Activated CD4-positive, alpha-beta T cell treated with anti-CD3 and anti-CD28 coated beads, Interleukin-2, amount 50 U/mL, for 48 hours (primary cell): ENCODE measurements at regions not wholly inside any gene's neighbourhood (a gene's known extent, or its start where the extent isn't known, plus 50 kb on each side); places are given as distances from the start of the nearest gene placed in this dataset.

Experiments used
- DNase-seq, 2 experiments: peaks; one replicate each; pipeline ENCODE4 v3.0.0-alpha.2; 2020

DNA sequence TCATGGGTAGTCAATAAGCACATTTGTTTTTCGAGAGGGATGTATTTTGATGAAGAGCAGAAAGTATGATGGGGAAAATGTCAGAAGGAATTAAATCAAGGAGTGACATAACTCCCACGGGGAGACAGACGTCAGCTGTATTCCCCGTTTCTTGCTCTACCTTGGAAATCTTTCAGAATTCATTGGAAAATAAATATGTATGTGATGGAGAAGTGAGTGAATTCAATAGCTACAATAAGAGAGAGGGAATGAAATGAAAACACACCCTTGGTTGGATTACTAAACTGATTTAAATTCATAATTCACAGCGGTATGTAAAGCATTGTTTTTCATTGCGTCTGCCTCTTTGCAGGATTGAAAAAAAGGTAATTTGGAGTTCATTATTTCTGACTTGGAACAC lies 209.7 kb upstream of the KLF4 start:
- no peak for DNase-seq

DNA sequence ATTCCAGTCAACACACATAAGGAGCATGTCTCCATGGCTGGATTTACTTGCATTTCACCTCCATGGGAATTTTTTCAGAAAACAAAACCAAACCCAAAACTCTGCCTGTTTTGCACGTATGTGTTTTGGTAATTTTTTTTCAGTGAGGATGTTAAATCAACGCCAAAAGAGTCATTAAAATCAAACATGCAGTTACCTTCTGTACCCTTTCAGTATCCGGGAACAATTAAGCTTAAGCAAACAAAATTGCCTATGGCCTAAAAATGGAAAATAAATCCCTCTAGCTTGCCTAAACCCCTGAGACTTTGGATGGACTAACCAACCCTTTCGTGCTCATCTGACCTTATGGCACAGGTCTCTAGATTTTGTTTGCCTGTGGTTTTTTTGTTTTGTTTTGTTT lies 209.2 kb upstream of the KLF4 start:
- DNase-seq, result no peak

DNA sequence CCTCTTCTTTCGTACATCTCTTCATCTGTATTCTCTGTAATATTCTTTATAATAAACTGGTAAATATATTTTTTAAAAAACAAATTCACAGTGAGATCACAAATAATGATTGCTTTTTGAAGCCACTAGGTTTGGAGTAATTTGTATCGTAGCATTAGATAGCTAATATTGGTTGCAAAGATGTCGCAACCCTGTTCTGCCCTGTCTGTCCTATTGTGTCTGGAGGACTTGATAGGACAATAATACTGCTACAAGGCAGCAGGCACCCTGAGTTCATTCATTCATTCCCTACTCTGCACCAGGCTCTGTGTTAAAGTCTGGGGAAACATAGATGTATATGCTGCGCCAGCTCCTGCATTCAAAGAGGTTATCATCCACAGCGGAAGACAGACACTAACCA lies 206.7 kb upstream of the KLF4 start:
- DNase-seq, result no peak

DNA sequence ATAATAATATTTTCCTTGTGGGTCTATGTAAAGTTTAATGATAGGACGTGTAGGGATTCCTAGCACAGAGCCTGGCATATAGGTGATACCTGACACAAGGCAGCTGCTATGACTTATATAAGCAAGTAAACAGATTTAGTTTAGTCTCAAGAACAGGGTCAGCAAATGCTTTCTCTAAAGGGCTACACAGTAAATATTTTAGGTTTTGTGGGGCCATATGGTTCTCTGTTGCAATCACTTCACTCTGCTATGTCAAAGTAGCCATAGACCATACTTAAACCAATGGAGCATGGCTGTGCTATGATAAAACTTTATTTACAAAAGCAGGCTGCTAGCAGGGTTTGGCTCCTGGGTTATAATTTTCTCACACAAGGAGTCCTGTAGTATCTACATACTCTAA lies 204.8 kb upstream of the KLF4 start:
- DNase-seq, result no peak

DNA sequence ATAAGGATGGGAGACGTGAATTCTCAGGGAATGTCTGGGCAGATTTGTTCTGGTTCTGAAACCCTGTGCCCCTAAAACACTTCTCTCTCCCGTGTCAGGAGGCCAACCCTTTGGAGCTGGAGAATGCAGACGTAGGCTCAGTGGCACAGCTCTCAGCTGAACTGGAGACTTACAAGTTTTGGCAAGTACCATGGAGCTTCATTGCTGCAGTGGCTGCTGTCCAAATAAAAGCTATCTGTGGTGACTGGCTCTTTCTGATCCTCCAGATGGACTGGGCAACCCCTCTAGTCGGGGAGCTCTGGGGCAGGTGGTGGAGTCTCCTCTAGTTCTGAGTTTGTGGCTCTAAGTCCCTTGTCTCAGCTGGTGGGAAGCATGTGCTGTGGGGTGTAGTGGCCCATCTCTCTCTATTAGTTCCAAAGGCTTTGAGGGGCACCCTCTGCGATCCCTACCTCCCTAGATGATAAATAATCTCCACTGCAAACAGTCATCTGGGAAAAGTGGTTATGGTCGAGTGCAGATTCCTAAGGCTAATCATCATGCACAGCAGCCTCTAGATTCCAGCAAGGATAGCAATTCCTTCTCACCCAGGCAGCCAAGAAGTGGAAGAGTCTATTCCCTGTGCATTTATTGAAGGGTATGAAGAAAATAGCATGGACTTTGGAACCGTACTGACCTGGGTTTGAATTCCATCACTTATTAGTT lies 204.2 kb upstream of the KLF4 start:
- no peak for DNase-seq

DNA sequence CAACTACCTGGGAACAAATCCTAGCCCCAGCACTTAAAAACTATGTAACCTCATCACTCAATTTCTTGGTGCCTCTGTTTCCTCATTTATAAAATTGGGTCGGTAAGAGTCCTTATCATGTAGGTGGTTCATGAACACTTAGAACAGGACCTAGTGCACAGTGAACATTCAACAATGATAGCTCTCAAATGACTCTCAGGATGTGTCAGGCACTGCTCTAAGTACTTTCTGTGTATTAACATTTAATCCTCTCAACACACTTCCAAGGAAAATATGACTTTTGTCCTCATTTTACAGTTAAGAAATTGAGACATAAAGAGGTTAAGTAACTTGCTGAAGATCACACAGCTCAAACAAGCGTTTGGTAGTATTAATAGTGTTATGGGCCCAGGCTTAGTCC lies 202.1 kb upstream of the KLF4 start:
- DNase-seq, result no peak

DNA sequence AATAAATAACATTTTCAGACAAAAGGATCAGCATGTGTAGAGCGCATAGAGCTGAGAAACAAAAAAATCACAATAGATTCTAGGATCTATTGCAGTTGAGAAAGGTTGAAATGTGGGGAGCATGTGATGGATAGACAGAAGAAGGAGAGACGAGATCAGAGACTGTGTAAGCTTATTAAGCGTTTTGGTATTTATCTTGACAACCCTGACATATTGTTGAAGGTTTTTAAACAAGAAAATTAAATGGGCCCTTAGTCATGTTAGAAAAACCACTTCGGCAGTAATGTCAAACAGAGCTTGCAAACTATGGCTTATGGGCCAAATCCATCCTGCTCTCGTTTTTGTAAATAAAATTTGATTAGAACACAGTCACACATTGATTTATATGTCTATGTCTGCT lies 200.5 kb upstream of the KLF4 start:
- DNase-seq, result no peak

DNA sequence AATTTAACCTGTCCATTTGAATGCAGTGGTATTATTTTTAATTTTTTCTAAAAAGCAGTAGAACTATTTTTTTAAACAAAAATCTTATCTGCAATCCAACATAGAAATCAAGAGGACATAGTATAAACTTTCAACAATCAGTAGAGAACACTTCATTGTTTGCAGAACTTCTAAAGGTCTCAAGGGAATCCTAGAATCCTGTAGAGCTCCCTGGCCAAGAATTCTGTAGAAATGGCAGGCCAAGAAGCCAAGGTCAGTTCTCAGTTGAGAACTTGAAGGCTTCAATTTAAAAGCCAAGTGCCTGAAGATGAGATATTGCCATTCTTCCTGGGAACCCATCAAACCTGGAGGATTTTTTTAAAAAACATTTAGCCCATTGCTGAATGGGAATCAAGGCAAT lies 199.2 kb upstream of the KLF4 start:
- DNase-seq, result no peak

DNA sequence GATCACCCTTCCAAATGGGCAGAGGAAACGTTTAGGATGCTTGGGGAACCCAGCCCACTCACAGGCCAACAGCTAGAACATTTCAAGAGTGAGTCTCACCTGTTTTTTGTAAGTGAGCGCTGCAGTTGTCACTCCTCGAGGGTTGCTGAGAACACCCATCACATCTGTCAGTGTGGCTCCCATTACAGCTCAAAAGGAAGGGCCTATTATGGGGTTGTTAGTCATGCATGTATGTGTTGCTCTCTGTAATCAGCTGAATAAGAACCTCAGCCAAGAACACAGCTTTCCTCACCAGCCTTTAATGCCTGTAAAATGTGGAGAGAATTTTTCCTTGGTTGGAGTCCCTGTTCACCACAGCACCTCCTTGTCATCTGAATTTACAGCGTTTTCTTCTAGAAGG lies 196.3 kb upstream of the KLF4 start:
- DNase-seq, result no peak

DNA sequence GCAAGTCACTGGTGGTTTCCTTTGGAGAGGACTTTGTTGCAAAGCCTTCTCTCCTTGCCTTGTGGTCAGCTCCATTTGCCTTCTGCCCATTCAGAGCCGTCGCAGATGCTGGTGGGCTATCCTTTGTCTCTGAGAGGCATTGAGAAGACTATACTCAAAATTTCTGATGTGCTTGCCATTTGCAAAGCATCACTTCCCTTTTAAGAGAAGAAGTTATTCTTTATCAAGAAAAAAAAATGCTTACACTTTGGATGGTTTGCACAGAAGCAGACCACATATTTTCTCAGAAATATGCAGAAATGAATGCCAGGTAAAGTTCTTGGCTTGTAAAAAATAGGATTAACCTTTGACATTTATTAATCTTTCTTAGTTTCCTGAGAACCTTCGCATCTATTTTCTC lies 195.8 kb upstream of the KLF4 start:
- DNase-seq, result no peak

DNA sequence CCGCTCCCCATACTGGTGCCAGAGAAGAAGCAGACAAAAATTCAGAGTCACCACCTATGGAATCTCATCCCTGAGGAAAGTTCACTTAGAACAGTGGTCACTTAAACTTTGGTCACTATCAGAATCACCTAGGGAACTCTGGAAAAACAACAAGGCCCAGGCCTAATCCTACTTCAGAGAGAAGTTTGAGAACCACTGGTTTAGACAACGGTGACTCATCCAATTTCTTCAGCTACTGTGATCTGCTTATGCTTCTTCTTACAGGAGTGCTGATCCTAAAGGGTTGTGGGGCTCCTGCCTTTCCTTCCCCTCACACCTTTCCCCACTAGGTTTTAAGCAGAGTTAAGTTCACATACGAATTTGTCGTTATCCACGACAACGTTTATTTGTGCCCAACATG lies 194.7 kb upstream of the KLF4 start:
- no peak for DNase-seq

DNA sequence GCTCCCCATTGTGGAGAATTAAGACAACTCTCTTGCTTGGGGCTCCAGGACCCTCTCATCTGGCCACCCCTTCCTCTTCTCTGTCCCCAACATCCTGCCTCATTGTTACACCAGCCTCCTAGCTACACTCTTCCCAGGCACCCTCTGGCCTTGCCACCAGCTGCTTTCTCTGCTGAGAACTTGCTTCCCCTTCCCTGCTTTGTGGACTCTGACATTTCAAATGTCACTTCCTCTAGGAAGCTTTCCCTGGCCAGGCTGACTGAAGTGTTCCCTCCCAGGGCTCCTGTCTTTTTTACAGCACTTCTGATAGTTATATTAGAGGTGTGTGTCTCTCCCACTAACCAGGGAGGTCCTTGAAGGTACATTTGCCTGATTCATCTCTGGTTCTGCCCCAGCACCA lies 194.0 kb upstream of the KLF4 start:
- DNase-seq, result no peak

DNA sequence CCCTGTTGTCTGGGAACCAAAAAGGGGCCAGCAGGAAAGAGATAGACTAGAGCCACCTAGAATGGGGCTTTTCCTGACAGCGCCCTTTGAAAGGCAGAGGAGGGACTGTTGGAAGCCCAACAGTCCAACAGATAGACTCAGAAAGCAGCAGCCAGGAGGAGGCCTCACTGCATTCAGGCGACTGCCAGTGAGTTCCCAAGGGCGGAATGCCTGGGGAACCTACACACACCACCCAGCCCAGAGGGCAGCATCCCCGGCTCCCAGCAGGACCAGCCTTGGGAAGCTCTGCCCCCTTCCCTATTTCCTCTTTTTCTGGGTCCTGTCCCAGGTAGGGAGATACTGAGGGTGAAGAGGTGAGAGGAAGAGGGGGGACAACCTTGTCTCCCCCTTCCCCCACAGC lies 192.4 kb upstream of the KLF4 start:
- DNase-seq, result no peak

DNA sequence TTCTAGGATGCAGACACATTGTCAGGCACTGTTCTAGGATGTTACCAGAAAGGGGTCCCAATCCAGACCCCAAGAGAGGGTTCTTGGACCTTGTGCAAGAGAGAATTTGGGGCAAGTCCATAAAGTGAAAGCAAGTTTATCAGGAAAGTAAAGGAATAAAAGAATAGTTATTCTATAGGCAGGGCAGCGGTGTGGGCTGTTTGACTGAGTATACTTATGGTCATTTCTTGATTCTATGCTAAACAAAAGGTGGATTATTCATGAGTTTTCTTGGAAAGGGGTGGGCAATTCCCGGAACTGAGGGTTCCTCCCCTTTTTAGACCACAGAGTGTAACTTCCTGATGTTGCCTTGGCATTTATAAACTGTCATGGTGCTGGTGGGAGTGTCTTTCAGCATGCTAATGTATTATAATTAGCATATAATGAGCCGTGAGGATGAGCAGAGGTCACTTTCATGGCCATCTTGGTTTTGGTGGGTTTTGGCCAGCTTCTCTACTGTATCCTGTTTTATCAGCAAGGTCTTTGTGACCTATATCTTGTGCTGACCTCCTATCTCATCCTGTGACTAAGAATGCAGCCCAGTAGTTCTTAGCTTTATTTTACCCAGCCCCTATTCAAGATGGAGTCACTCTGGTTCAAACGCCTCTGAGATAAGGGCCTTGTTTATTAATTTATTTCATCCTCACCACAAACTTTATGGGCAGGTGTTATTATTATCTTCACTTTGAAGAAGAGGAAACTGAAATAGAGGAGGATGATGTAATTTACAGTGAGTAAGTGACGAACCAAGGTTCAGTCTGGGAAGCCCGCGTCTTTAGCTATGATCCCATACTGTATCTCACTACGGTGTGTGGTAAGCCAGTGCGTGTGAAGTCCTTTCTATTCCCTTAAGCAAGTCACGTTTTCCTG lies 186.0 kb upstream of the KLF4 start:
- DNase-seq, result no peak

DNA sequence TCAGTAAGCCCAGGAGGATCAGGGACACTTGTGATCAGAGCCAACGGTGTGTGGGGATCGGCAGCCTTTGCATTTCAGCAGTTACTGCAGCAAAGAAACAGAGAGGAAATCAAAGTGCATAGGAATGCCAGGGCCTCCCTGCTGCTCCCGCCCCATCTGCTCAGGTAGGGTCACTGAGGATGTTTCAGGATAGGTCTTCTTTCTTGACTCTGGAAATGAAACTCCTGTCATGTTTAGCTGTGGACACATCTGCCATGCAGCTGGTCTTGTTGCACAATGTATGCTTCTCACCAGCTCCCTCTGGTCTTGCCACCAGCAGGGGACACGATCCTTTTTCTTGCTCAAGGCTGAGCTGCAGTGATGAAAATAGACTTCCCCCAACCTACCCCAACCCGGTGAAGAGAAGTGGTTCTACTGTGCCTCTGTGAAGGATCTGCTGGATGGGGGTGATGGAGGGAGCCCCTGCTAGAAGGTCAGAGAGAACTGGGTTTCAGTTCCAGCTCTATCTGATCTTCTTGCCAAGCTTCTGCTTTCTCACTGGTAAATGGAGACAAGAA lies 185.2 kb upstream of the KLF4 start:
- DNase-seq, result no peak

DNA sequence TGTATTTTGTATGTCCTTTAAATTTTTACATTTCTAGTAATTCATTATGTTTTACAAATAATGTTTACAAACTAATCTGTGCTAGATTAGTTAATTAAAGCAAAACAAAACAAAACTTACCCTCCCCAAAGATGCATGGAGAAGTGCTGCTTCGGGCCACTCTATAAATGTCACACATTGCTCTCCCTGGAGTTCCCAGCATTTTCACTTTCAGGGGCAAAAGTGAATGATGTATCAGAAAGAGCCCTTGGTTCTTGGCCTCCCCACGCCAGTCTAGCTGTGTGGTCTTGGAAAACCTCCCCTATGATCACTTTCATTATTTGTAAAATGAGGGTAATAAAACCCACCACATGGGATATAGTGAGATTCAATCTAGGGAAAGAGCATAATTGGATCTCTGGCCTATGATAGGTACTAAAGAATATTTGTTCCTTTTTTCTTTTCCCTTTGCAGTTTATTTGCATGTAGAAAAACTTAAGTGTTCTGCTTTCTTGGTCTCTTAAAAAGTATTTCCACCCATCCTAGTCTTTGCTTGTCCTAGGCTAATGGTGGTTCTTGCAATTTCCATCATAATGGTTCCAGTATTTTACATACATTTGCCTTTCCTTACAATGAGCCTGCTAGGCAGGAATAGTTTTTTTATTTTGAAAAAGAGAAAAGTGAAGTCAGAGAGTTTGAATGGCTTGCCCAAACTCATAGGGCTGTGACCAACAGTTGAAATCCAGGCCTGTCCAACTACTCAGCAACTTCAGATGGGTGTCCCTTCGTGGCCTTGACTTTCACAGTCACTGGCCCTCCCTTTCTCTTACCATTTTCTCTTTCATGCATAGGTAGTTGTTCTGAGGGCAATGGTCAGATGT lies 184.5 kb upstream of the KLF4 start:
- no peak for DNase-seq

DNA sequence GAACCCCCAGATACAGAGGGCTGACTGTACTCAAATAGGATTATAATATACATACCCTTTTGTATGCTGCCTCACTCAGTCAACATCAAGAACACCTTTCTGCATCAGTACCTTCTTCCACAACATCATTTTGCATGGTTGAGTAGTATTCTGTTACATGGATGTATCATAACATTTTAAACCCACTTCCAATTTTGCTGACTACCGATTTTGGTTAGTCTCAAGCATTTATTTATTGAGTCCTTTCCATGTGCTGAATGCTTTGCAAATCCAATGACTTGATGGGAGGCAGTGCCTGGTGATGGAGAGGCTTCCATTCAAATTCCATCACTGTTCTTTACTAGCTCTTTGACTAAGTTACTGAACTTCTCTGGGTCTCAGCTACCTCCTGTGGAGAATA lies 182.0 kb upstream of the KLF4 start:
- no peak for DNase-seq

DNA sequence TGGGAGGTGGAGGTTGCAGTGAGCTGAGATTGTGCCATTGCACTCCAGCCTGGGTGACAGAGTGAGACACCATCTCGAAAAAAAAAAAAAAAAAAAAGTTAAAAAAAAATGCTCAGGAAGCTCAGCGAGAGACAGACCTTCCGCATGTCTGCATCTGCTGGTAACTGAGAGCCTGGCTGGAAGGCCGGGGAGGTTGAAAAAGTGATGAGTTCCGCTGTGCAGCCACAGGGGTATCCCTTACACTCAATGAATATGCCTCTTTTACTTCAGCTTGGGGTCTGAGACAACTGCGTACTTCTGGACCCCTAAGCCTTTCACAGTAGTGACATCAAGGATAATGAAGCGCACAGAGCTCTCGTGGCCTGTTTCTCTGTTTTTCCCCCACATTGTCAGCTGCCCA lies 179.9 kb upstream of the KLF4 start:
- DNase-seq, result no peak

DNA sequence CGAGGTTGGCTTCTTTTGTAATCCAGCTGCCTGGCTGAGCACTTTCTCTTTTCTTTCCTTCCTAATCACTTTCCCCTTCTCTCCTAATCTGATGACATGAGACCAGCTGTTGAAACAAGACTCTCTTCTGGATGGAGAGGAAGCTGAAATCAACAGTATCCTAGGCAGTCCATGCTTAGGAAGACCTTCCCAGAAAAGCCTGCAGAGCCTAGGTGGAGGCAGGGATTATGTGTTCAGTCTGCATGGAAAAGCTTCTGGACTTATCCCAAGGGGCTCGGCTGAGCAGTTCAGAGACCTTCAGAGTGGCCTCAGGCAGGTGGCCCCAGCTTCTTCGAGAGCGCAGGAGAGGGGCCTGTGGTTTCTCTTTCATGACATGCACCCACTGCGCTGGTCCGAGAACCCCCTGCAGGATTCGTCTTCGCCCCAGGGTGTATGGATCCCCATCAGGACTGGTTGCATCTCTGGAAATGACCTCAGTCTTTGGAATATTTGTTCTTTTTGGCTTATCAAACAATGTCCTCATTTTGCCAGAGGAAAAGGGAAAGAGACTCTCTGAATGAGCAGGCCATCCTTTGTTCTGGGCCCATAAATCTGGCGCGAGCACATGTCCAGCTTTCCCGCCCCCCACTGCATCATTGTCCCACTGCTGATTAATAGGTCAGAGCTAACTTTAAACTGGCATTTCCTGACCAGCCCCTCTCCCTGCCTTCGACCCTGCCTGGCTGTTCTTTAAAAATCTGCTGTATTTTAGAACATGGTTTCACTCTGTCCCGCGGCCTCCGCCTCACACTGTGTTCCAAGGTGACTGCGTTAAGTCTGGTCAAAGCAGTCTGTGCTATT lies 177.9 kb upstream of the KLF4 start:
- DNase-seq, result no peak

DNA sequence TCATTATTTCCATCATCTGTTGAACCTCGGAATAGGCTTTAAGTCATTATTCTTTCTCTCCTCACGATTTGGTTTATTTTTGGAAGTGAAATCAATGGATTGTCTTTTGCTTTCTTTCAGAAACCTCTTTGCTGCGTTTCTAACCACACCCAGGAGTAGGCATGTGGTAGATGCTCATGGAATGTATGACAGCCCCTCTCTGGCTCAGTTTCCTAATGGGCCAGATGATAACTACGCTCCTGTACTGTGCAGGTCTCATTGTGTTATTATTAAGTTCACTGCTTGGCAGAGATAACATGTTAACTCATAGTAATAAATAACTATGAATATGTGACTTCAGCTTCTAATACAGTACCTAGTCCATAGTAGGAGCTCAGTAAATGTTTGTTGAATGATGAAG lies 175.5 kb upstream of the KLF4 start:
- DNase-seq, result no peak

DNA sequence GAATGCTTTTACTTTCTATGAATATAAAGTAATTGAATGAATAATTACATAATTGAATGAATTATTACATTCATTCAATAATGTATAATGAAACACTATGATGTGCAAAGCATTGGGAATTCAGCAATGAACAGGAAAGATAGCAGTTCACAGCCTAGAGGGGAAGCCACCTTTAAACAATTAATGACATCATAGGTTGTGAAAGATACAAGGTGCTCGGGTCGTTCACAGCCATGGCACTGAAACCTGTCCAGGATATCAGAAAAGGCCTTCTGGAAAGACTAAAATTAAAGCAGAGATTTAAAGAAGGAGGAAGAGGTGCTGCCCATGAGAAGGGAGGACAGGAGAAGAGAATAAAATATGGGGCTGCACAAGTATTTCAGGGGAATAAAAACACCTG lies 171.4 kb upstream of the KLF4 start:
- no peak for DNase-seq

DNA sequence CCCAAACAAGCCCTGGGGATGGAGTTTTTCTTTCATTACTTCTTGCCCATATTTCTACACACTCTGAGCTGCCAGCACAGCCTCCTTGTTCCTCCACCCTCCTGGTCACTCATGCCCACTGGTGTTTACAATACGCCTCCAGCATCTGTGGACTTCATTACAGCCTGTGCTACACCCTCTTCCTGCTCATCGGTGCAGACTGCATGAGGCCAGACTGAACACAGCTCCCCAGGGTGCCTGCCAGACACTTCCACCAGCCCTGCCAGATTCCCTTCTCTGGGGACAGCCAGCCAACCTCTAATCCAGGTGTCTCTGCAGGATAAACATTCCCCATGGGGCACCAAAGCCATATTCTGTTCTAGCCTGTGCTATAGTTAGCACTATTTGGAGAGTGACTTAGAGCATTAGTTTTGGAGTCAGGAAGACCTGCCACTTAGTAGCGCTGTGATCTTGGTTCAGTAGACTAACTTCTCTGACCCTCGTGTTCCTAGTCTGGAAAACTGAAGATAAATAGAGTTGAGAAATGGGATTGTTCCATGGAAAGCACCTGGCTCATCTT lies 163.8 kb upstream of the KLF4 start:
- DNase-seq, result no peak
